SHP77 (cell line): ENCODE measurements at regions not wholly inside any gene's neighbourhood (a gene's known extent, or its start where the extent isn't known, plus 50 kb on each side); places are given as distances from the start of the nearest gene placed in this dataset.
"Not testable (repeated sequence)": the region's sequence is repeated elsewhere in the genome, so short reads cannot be mapped to it uniquely, and the experiment has no call there.

Experiments used
- DNase-seq, 2 experiments: peaks; one replicate each; lab custom pipeline; 2025; lab: John Stamatoyannopoulos, UW

GRCh38 chr5:44252545-44252944 lies 136.7 kb downstream of the FGF10 start:
- DNase-seq: no peak

- DNase-seq: no peak
Measured at GRCh38 chr5:44246986-44247385, 142.2 kb downstream of the FGF10 start.

GRCh38 chr5:44245935-44246334 lies 143.3 kb downstream of the FGF10 start:
- DNase-seq: no peak

GRCh38 chr5:44242791-44243190 lies 146.4 kb downstream of the FGF10 start:
- no peak for DNase-seq

GRCh38 chr5:44236040-44236439 lies 153.2 kb downstream of the FGF10 start:
- no peak for DNase-seq

- no peak for DNase-seq
Measured at GRCh38 chr5:44233691-44234090, 155.5 kb downstream of the FGF10 start.

GRCh38 chr5:44225231-44226160 lies 163.7 kb downstream of the FGF10 start:
- DNase-seq: no peak

- DNase-seq: no peak
Measured at GRCh38 chr5:44199408-44199807, 189.8 kb downstream of the FGF10 start.

- no peak for DNase-seq
Measured at GRCh38 chr5:44189255-44189654, 200.0 kb downstream of the FGF10 start.

- no peak for DNase-seq
Measured at GRCh38 chr5:44187973-44188372, 201.2 kb downstream of the FGF10 start.

GRCh38 chr5:44183753-44184152 lies 205.5 kb downstream of the FGF10 start:
- DNase-seq: no peak

GRCh38 chr5:44183312-44183711 lies 205.9 kb downstream of the FGF10 start:
- no peak for DNase-seq

GRCh38 chr5:44178414-44178813 lies 210.8 kb downstream of the FGF10 start:
- no peak for DNase-seq

GRCh38 chr5:44167540-44167939 lies 221.7 kb downstream of the FGF10 start:
- no peak for DNase-seq

GRCh38 chr5:44160369-44160768 lies 228.9 kb downstream of the FGF10 start:
- DNase-seq: no peak

- DNase-seq: no peak
Measured at GRCh38 chr5:44150075-44150723, 239.0 kb downstream of the FGF10 start.

GRCh38 chr5:44117947-44118346 lies 271.3 kb downstream of the FGF10 start:
- not testable (repeated sequence) for DNase-seq

- not testable (repeated sequence) for DNase-seq
Measured at GRCh38 chr5:44108232-44108631, 281.0 kb downstream of the FGF10 start.

GRCh38 chr5:44099643-44100042 lies 289.6 kb downstream of the FGF10 start:
- DNase-seq: no peak

GRCh38 chr5:44089424-44090144 lies 299.6 kb downstream of the FGF10 start:
- no peak for DNase-seq

- no peak for DNase-seq
Measured at GRCh38 chr5:44085083-44085482, 304.1 kb downstream of the FGF10 start.

GRCh38 chr5:44074547-44074946 lies 314.7 kb downstream of the FGF10 start:
- DNase-seq: not testable (repeated sequence)

GRCh38 chr5:44051591-44051990 lies 337.6 kb downstream of the FGF10 start:
- DNase-seq: no peak
